Kidney epithelial cell (primary cell): ENCODE measurements at regions not wholly inside any gene's neighbourhood (a gene's known extent, or its start where the extent isn't known, plus 50 kb on each side); places are given as distances from the start of the nearest gene placed in this dataset.

ENCODE experiments used
- DNase-seq: peaks from one replicate; pipeline ENCODE4 v3.0.0-alpha.2; 2010; ENCODE audit warnings: low read depth
- H3K27me3 ChIP-seq: 2 replicates; pipeline ENCODE4 v1.6.0; 2011; ENCODE audit warnings: low read length; ENCODE audit not compliant: control insufficient read depth, insufficient read depth
- H3K36me3 ChIP-seq: 2 replicates; pipeline ENCODE4 v1.5.1; 2011; ENCODE audit warnings: low read length; ENCODE audit not compliant: control insufficient read depth, insufficient read depth
- H3K4me3 ChIP-seq: 2 replicates; pipeline ENCODE4 v1.5.1; 2011; ENCODE audit warnings: low read depth, mild to moderate bottlenecking, control low read depth, low read length
- TF ChIP-seq, protein P1 (sequence below): IDR thresholded peaks from 2 replicates; pipeline ENCODE4 v1.5.1; 2011; ENCODE audit warnings: mild to moderate bottlenecking, moderate library complexity, low read length, control low read depth, inconsistent platforms; ENCODE audit not compliant: insufficient read depth, poor library complexity, severe bottlenecking

DNA sequence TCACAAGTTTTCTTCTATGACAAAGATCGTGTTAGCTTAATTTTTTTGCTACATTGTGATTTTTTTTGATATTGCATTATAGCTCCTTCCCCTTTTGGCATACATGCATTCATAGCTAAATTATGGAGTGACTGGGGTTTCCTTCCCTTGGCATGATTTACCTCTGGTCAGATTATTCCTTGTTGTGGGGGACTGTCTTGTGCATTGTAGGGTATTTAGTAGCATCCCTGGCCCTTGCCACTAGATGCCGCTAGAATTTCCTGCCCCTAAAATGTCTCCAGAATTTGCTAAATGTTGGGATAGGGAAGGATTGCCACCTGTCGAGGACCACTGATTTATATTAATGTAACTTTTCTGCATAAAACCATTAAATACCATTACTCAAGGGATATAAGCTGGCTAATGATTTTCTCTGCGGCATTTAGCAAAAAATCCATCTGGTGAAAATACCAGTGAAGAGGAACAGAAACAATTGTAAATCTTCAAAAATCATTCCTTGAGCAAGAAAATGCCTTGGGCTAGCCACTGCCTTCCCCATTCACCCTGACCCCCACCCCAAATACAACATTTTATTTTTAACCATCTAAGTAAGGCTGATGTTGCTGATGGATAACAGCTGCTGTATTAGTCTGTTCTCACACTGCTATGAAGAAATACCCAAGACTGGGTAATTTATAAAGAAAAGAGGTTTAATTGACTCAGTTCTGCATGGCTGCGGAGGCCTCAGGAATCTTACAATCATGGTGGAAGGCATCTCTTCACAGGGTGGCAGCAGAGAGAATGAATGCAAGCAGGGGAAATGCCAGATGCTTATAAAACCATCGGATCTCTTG, 195.2 kb downstream of the MAP2K6 start:
- Histone ChIP-seq H3K36me3 (no peaks in the 10 kb centered on the region), H3K27me3 (no peaks in the 10 kb centered on the region), H3K4me3 (no peak overlapping the region)
- TF ChIP-seq, protein P1, sequence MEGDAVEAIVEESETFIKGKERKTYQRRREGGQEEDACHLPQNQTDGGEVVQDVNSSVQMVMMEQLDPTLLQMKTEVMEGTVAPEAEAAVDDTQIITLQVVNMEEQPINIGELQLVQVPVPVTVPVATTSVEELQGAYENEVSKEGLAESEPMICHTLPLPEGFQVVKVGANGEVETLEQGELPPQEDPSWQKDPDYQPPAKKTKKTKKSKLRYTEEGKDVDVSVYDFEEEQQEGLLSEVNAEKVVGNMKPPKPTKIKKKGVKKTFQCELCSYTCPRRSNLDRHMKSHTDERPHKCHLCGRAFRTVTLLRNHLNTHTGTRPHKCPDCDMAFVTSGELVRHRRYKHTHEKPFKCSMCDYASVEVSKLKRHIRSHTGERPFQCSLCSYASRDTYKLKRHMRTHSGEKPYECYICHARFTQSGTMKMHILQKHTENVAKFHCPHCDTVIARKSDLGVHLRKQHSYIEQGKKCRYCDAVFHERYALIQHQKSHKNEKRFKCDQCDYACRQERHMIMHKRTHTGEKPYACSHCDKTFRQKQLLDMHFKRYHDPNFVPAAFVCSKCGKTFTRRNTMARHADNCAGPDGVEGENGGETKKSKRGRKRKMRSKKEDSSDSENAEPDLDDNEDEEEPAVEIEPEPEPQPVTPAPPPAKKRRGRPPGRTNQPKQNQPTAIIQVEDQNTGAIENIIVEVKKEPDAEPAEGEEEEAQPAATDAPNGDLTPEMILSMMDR = peak; percentile 68
- no peak for DNase-seq

DNA sequence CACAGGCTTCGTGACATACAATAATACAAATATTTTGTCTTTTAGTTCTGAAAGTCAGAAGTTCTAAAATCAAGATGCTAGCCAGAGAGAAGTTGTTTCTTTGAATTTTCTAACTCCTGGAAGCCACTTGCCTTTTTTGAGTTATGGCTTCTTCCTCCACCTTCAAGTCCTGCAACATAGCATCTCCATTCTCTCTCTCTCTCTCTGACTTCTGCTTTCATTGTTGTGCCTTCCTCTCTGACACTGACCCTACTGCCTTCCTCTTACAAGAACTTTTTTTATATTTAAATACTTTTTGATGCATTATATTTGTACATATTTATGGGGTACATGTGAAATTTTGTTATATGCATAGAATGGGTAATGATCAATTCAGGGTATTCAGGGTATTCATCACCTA, 205.9 kb downstream of the MAP2K6 start:
- no peak for DNase-seq
- Histone ChIP-seq H3K27me3 (no peaks in the 10 kb centered on the region), H3K36me3 (no peaks in the 10 kb centered on the region), H3K4me3 (no peak overlapping the region)
- TF ChIP-seq, protein P1 = no peak

DNA sequence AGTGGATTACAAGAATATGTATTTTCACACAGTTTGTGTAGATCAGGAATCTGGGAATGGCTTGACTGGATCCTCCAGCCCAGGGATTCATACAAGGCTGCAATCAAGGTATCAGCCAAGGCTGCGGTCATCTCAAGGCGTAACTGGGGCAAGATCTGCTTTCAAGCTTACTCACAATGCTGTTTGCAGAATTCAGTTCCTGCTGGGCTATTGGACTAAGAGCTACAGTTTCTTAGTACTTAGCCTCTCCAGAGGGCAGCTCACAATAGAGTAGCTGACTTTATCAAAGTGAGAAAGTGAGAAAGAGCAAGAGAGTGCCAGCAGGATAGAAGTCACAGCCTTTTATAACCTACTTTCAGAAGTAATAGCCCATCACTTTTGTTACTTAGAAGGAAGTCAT, 211.0 kb downstream of the MAP2K6 start:
- TF ChIP-seq, protein P1 = no peak
- Histone ChIP-seq H3K4me3 (no peak overlapping the region), H3K36me3 (no peaks in the 10 kb centered on the region), H3K27me3 (no peaks in the 10 kb centered on the region)
- no peak for DNase-seq

DNA sequence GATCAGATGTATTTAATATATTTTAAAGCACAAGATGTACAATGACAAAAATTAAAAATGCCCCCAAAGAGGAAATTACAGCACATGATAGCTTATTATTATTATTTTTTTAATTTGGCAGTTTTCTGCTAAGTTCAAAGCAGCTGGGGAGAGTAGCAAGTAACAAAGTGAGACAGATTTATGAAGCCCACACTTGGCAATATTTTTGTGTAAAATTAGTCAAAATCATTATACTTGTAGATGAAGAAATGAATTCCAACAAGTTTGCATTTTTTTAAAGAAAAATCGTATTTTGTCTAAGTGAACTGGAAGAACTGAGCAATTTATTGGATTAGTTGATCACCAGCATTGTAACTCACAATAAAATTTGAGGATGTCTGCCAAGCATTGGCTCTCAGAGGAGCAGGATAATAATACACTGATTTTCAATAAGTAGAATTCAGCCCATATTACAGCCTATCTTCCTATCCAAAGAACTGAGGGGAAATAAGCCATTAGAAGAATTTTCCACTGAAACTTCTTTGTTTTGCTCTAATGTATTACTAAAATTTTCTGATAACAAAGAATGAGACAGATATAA, 215.6 kb downstream of the MAP2K6 start:
- TF ChIP-seq, protein P1 = no peak
- no peaks in the 10 kb centered on the region for H3K27me3 ChIP-seq
- DNase-seq = no peak
- no peak overlapping the region for H3K4me3 ChIP-seq
- no peaks in the 10 kb centered on the region for H3K36me3 ChIP-seq

DNA sequence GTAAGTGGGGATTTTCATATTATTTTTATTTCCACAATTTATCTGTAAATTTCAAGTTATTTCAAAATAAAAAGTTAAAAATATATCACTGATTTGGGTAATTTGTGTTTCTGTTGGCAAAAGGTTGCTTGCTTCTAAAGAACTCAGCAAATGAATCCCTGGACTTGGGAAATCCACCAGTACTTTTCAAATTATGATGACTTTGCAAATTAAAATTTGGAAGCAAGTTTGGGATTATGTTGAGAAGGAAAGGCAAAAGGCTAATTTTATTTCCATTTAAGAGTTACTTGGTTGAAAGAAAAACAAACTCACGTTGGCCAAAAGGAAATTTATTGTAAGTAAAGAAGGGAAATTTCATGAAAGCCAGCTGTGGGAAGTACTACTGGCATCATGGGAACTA, 220.3 kb downstream of the MAP2K6 start:
- Histone ChIP-seq H3K36me3 (no peaks in the 10 kb centered on the region), H3K27me3 (no peaks in the 10 kb centered on the region), H3K4me3 (no peak overlapping the region)
- TF ChIP-seq, protein P1 = no peak
- no peak for DNase-seq
